Neural cell (in vitro differentiated cells): ENCODE measurements at regions not wholly inside any gene's neighbourhood (a gene's known extent, or its start where the extent isn't known, plus 50 kb on each side); places are given as distances from the start of the nearest gene placed in this dataset.

ENCODE experiments used
- H2AFZ ChIP-seq: fragments of 200-600, 300-800 bp; sonication (generic), shearing (Covaris generic); 2 replicates; pipeline ENCODE4 v1.6.0; 2014; ENCODE audit warnings: low read depth, mild to moderate bottlenecking, antibody characterized with exemption, low read length, moderate library complexity
- H3F3A ChIP-seq: fragments of 200-600 bp; shearing (Covaris generic); 2 replicates; pipeline ENCODE4 v1.6.1; 2016; ENCODE audit warnings: mild to moderate bottlenecking, moderate library complexity, mixed read lengths, antibody characterized with exemption, low read length; ENCODE audit not compliant: insufficient read depth, poor library complexity, severe bottlenecking
- H3K27ac ChIP-seq: fragments of 200-600, 300-800 bp; sonication (generic), shearing (Covaris generic); 2 replicates; pipeline ENCODE4 v1.5.1; 2014; ENCODE audit warnings: mild to moderate bottlenecking, low read length, moderate library complexity
- H3K27me3 ChIP-seq: fragments of 300-800, 200-600 bp; sonication (generic), shearing (Covaris generic); 2 replicates; pipeline ENCODE4 v1.6.0; 2014; ENCODE audit warnings: mild to moderate bottlenecking, low read depth, low read length, moderate library complexity; ENCODE audit not compliant: insufficient read depth
- H3K36me3 ChIP-seq: fragments of 300-800, 200-600 bp; sonication (generic), shearing (Covaris generic); 2 replicates; pipeline ENCODE4 v1.5.1; 2014; ENCODE audit warnings: mild to moderate bottlenecking, antibody characterized with exemption, low read length, moderate library complexity; ENCODE audit not compliant: insufficient read depth
- H3K4me2 ChIP-seq: fragments of 300-800, 200-600 bp; sonication (generic), shearing (Covaris generic); 2 replicates; pipeline ENCODE4 v1.6.0; 2014; ENCODE audit warnings: mild to moderate bottlenecking, low read length
- H3K4me3 ChIP-seq: fragments of 300-800, 200-600 bp; sonication (generic), shearing (Covaris generic); 2 replicates; pipeline ENCODE4 v1.5.1; 2014; ENCODE audit warnings: mild to moderate bottlenecking, low read length, moderate library complexity
- H3K79me2 ChIP-seq: fragments of 200-600 bp; shearing (Covaris generic); replicated peaks from 2 replicates; pipeline ENCODE4 v1.6.0; 2014; ENCODE audit warnings: mild to moderate bottlenecking, low read length, moderate library complexity; ENCODE audit not compliant: insufficient read depth
- H3K9ac ChIP-seq: fragments of 300-800, 200-600 bp; sonication (generic), shearing (Covaris generic); 2 replicates; pipeline ENCODE4 v1.6.1; 2016; ENCODE audit warnings: mild to moderate bottlenecking, low read length, mixed read lengths
- H3K9me2 ChIP-seq: fragments of 200-600 bp; shearing (Covaris generic); 2 replicates; pipeline ENCODE4 v1.6.1; 2016; ENCODE audit warnings: mild to moderate bottlenecking, low read length, mixed read lengths; ENCODE audit not compliant: insufficient read depth
- H3K9me3 ChIP-seq: fragments of 200-600, 300-800 bp; sonication (generic), shearing (Covaris generic); 2 replicates; pipeline ENCODE4 v1.6.1; 2016; ENCODE audit warnings: mild to moderate bottlenecking, mixed run types, low read length, moderate library complexity, mixed read lengths
- H4K20me1 ChIP-seq: fragments of 200-600 bp; shearing (Covaris generic); 2 replicates; pipeline ENCODE4 v1.6.1; 2016; ENCODE audit warnings: mild to moderate bottlenecking, mixed run types; ENCODE audit not compliant: insufficient read depth
- CTCF ChIP-seq: fragments of 450-650 bp; IDR thresholded peaks from 2 replicates; pipeline ENCODE4 v1.5.1; 2014; ENCODE audit warnings: antibody characterized with exemption, mild to moderate bottlenecking, moderate library complexity; ENCODE audit not compliant: poor library complexity, severe bottlenecking
- EP300 ChIP-seq: fragments of 450-650 bp; conservative IDR thresholded peaks from 2 replicates; pipeline ENCODE4 v1.6.1; 2014; ENCODE audit warnings: antibody characterized with exemption, mild to moderate bottlenecking, moderate library complexity; ENCODE audit not compliant: poor library complexity, severe bottlenecking
- EZH2 ChIP-seq: fragments of 200-600, 300-800 bp; shearing (Covaris generic), sonication (generic); IDR thresholded peaks from 2 replicates; pipeline ENCODE4 v1.6.1; 2014; ENCODE audit warnings: antibody characterized with exemption, low read length, borderline replicate concordance, mild to moderate bottlenecking; ENCODE audit not compliant: insufficient read depth, poor library complexity, severe bottlenecking
- MXI1 ChIP-seq: fragments of 450-650 bp; conservative IDR thresholded peaks from 2 replicates; pipeline ENCODE4 v1.6.1; 2014; ENCODE audit warnings: antibody characterized with exemption, mild to moderate bottlenecking; ENCODE audit not compliant: poor library complexity, severe bottlenecking
- POLR2AphosphoS5 ChIP-seq: IDR thresholded peaks from 2 replicates; pipeline ENCODE4 v1.6.1; 2012
- RAD21 ChIP-seq: fragments of 450-650 bp; conservative IDR thresholded peaks from 2 replicates; pipeline ENCODE4 v1.6.1; 2014; ENCODE audit warnings: antibody characterized with exemption, mild to moderate bottlenecking, moderate library complexity
- REST ChIP-seq: IDR thresholded peaks from 2 replicates; pipeline ENCODE4 v1.6.1; 2012; ENCODE audit warnings: borderline replicate concordance
- SMC3 ChIP-seq: fragments of 450-650 bp; conservative IDR thresholded peaks from 2 replicates; pipeline ENCODE4 v1.6.1; 2014; ENCODE audit warnings: antibody characterized with exemption, mild to moderate bottlenecking, moderate library complexity; ENCODE audit not compliant: poor library complexity
- TAF1 ChIP-seq: IDR thresholded peaks from 2 replicates; pipeline ENCODE4 v1.6.1; 2012; ENCODE audit warnings: low read depth

DNA sequence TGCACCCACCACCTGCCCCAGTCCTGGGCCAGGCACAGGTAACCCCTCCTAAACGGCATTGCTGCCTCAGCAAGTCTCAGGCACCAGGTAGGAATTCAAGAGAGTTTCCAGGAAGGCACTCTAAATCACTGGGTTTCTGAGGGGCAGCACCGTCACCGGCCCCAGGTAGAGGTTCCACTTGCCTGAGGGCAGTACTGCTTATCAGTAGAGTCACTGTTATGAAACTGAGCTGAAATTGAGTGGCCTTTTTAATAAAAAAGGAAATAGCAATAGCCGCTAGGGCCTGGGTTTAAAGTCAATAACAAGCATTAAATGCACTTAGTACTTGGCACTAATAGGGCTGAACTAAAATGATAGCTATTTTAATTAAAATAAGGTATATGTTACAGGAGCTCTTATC is 653.7 kb downstream of the METTL4 start:
- H3K4me2 ChIP-seq, result no peak overlapping the region
- no peak for TF ChIP-seq CTCF
- no peak for TF ChIP-seq TAF1
- TF ChIP-seq RAD21, result no peak
- TF ChIP-seq MXI1, result no peak
- TF ChIP-seq EP300, result no peak
- TF ChIP-seq EZH2, result no peak
- TF ChIP-seq REST, result no peak
- no peak for TF ChIP-seq SMC3
- TF ChIP-seq POLR2AphosphoS5, result no peak

GRCh38 chr18:1922066-1922465 is 649.2 kb downstream of the METTL4 start:
- Histone ChIP-seq H3K27me3 (no peaks in the 10 kb centered on the region), H3K36me3 (no peaks in the 10 kb centered on the region), H3K9me2 (no peaks in the 10 kb centered on the region), H3F3A (no peaks in the 10 kb centered on the region), H2AFZ (no peak overlapping the region), H3K9ac (no peak overlapping the region), H3K4me3 (no peak overlapping the region), H4K20me1 (no peaks in the 10 kb centered on the region), H3K27ac (no peak overlapping the region), H3K4me2 (no peak overlapping the region), H3K79me2 (no peaks in the 10 kb centered on the region), H3K9me3 (no peaks in the 10 kb centered on the region)
- no peak for TF ChIP-seq POLR2AphosphoS5
- no peak for TF ChIP-seq CTCF
- no peak for TF ChIP-seq RAD21
- no peak for TF ChIP-seq MXI1
- no peak for TF ChIP-seq EP300
- TF ChIP-seq REST, result no peak
- TF ChIP-seq SMC3, result no peak
- TF ChIP-seq EZH2, result no peak

More for the DNA sequence above, 653.7 kb downstream of the METTL4 start:
- no peaks in the 10 kb centered on the region for H4K20me1 ChIP-seq
- H3K27me3 ChIP-seq, result no peaks in the 10 kb centered on the region
- H3K9ac ChIP-seq, result no peak overlapping the region
- no peaks in the 10 kb centered on the region for H3K9me2 ChIP-seq
- no peaks in the 10 kb centered on the region for H3K9me3 ChIP-seq
- no peaks in the 10 kb centered on the region for H3F3A ChIP-seq
- no peaks in the 10 kb centered on the region for H3K36me3 ChIP-seq
- no peak overlapping the region for H3K4me3 ChIP-seq
- H3K27ac ChIP-seq, result no peak overlapping the region
- no peak overlapping the region for H2AFZ ChIP-seq
- H3K79me2 ChIP-seq, result no peaks in the 10 kb centered on the region
